ENCODE measurements at regions not wholly inside any gene's neighbourhood (a gene's known extent, or its start where the extent isn't known, plus 50 kb on each side); places are given as distances from the start of the nearest gene placed in this dataset.

DNA sequence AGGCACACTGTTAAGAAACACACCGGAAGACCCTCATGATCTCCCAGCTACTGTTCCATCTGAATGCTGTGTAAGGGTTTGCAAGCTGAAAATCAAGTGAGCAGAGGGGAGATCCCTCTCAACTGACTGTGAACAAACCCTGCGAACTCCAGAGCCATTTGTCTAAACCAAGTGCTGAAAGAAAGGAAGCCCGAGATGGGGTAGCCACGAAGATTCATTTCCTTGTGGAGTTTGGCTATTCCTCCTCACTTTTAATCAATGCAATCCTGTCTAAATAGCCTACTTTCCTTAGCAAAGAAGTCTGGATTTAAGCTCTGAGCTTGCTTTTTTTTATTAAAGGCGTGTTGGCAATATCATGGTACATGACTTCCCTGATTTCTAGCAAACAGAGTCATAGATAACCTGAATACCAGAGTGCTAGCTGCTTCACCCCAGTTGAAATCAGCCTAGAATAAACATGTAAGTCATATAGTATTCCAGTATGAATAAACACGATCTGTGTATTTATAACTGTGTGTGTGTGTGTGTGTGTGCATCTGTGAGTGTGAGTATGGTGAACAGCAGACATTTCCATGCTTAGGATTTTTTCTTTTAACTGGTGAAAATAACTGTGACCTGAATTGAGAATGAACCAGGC lies 365.2 kb downstream of the ZNF521 start:
- no peaks in the 10 kb centered on the region for H3K36me3 Mint-ChIP-seq (ENCODE audit: low read depth)
- H3K27me3 Mint-ChIP-seq (ENCODE audit: low read depth): no peaks in the 10 kb centered on the region
- peak overlapping the region; percentile 84 for H3K27ac Mint-ChIP-seq (ENCODE audit: unreplicated experiment)
- H3K9me3 Mint-ChIP-seq (ENCODE audit: low read depth): no peaks in the 10 kb centered on the region
- H3K4me3 Mint-ChIP-seq (ENCODE audit: unreplicated experiment): peak overlapping the region; percentile 43
- H3K4me1 Mint-ChIP-seq (ENCODE audit: low read depth): peaks cover 45% of the 10 kb centered on the region
- TF ChIP-seq, protein P1, sequence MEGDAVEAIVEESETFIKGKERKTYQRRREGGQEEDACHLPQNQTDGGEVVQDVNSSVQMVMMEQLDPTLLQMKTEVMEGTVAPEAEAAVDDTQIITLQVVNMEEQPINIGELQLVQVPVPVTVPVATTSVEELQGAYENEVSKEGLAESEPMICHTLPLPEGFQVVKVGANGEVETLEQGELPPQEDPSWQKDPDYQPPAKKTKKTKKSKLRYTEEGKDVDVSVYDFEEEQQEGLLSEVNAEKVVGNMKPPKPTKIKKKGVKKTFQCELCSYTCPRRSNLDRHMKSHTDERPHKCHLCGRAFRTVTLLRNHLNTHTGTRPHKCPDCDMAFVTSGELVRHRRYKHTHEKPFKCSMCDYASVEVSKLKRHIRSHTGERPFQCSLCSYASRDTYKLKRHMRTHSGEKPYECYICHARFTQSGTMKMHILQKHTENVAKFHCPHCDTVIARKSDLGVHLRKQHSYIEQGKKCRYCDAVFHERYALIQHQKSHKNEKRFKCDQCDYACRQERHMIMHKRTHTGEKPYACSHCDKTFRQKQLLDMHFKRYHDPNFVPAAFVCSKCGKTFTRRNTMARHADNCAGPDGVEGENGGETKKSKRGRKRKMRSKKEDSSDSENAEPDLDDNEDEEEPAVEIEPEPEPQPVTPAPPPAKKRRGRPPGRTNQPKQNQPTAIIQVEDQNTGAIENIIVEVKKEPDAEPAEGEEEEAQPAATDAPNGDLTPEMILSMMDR (IDR thresholded peaks at IDR 0.05): no peak
- DNase-seq (ENCODE audit: low spot score): no peak

DNA sequence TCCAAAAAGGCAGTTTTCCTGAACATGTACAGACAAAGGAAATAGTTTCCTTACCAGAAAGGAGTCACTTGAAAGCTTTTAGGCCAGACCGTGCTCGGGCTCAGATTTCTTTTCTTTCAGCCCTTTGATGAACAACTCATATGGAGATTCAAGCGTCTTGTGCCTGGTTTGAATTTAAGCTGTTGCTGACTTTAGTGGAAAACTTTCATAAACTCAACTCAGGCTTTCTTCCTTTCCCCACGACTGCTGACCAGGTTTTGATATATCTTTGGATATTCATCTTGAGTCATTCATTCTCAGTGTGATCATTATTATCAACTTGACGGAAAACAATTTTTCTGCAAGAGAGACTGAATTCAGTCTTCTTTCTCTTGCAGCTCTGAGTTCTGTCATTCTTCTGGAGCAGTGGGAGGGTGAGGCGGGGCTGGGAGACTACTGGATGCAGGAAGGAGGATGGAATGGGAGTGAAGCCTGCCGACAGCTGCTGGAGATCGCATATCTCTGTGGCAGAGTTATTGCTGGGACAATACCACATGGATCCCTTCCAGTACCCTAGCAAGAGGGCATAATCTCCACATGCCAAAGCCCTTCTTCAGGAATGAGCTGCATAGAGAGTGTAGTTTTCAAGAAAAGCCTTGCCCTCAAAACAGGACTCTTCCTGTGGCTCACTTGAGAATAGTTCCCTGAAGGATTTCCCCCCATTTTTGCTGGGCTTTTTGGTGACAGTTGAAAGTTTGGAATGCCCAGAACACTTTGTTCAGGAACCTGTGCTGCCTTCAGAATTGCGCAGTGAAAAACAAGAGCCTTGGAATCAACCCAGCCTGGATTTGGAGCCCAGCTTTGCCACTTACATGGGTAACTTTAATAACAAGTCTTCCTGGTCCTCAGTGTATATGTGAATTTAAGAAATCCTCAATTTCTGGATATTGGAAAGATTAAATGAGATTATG lies 364.4 kb downstream of the ZNF521 start:
- peaks cover 43% of the 10 kb centered on the region for H3K4me1 Mint-ChIP-seq (ENCODE audit: low read depth)
- DNase-seq (ENCODE audit: low spot score): no peak

DNA sequence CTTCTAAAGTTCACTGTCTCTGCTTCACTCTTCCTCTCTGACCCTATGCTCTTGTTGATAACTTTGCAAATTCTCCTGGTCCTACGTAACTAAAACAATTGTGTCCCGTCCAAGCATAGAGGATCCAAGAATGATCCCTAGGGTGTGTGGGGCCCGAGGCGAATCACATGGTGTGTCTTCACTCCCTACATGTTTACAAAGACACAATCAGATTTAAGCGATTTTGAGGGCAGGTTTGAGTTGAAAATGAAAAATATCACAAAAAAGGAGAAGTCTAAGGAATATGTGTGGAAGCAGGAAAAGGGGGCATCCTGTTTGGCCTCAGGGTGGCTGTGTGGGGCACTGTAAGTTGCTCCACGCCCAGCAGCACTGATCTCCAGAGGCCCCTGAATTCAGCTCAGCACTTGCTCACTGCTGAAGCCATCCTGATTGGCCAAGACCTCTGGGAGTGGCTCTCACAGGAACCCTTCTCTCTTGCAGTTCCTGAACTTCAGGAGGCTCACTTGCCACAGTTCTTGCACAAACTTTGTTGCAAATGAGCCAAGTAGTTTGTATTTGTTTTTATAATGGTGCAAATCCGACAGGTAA lies 363.6 kb downstream of the ZNF521 start:
- no peak overlapping the region for H3K4me3 Mint-ChIP-seq (ENCODE audit: unreplicated experiment)
- no peaks in the 10 kb centered on the region for H3K36me3 Mint-ChIP-seq (ENCODE audit: low read depth)
- H3K27me3 Mint-ChIP-seq (ENCODE audit: low read depth): no peaks in the 10 kb centered on the region
- DNase-seq (ENCODE audit: low spot score): no peak
- peaks cover 39% of the 10 kb centered on the region for H3K4me1 Mint-ChIP-seq (ENCODE audit: low read depth)
- no peaks in the 10 kb centered on the region for H3K9me3 Mint-ChIP-seq (ENCODE audit: low read depth)
- TF ChIP-seq, protein P1 (IDR thresholded peaks at IDR 0.05): no peak
- peak overlapping the region; percentile 33 for H3K27ac Mint-ChIP-seq (ENCODE audit: unreplicated experiment)

More for the DNA sequence above, 364.4 kb downstream of the ZNF521 start:
- H3K27ac Mint-ChIP-seq (ENCODE audit: unreplicated experiment): peak overlapping the region; percentile 84
- no peaks in the 10 kb centered on the region for H3K27me3 Mint-ChIP-seq (ENCODE audit: low read depth)
- peak overlapping the region; percentile 43 for H3K4me3 Mint-ChIP-seq (ENCODE audit: unreplicated experiment)
- TF ChIP-seq, protein P1 (IDR thresholded peaks at IDR 0.05): no peak
- no peaks in the 10 kb centered on the region for H3K36me3 Mint-ChIP-seq (ENCODE audit: low read depth)
- no peaks in the 10 kb centered on the region for H3K9me3 Mint-ChIP-seq (ENCODE audit: low read depth)

DNA sequence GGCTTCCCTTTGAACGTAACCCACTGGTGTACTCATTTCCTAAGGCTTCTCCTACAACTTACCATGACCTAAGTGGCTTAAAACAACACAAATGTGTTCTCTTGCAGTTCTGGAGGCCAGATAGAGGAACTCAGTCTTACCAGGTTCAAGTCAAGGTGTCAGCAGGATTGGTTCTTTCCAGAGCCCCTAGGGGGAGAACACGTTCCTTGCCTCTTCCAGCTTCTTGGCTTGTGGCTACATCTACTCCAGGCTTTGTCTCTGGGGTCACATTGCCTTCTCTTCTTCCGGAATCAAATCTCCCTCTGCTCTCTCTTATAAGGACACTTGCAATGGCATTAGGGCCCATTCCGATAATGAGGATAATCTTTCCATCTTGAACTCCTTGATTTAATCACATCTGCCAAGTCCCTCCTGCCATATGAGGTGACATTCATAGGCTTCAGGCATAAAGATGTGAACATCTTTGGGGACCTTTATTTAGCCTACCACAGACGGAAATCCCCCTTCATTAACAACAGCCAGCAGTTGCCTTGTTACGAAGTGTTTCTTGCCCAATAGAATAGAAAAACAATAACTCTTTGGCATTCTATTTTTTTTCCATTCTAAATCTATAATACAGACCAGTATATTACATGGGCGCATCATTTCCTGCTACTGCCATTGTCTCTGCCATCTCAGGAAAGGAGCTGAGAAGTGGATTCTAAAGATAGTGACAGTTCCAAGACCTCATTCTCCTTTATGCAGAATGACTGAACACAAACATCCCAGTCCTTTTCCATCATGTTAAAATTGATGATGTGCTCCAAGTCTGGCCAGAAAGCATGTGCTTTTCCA lies 362.0 kb downstream of the ZNF521 start:
- H3K27ac Mint-ChIP-seq (ENCODE audit: unreplicated experiment): no peak overlapping the region
- no peaks in the 10 kb centered on the region for H3K27me3 Mint-ChIP-seq (ENCODE audit: low read depth)
- H3K4me3 Mint-ChIP-seq (ENCODE audit: unreplicated experiment): no peak overlapping the region
- no peaks in the 10 kb centered on the region for H3K9me3 Mint-ChIP-seq (ENCODE audit: low read depth)
- DNase-seq (ENCODE audit: low spot score): no peak
- H3K36me3 Mint-ChIP-seq (ENCODE audit: low read depth): no peaks in the 10 kb centered on the region
- peaks cover 37% of the 10 kb centered on the region for H3K4me1 Mint-ChIP-seq (ENCODE audit: low read depth)
- TF ChIP-seq, protein P1 (IDR thresholded peaks at IDR 0.05): no peak

Data from chondrocyte (in vitro differentiated cells).